Hematopoietic multipotent progenitor cell treated with erythropoietin and hydrocortisone succinate and interleukin-3 and kit ligand, for 4 days (in vitro differentiated cells): ENCODE measurements at regions not wholly inside any gene's neighbourhood (a gene's known extent, or its start where the extent isn't known, plus 50 kb on each side); places are given as distances from the start of the nearest gene placed in this dataset.
A peak's percentile ranks its signal among the peaks of the same experiment; 100 is the strongest.
"Not testable (repeated sequence)": the region's sequence is repeated elsewhere in the genome, so short reads cannot be mapped to it uniquely, and the experiment has no call there.

Experiments
- DNase-seq: peaks from one replicate; pipeline ENCODE4 v3.0.0-alpha.2; 2015

DNA sequence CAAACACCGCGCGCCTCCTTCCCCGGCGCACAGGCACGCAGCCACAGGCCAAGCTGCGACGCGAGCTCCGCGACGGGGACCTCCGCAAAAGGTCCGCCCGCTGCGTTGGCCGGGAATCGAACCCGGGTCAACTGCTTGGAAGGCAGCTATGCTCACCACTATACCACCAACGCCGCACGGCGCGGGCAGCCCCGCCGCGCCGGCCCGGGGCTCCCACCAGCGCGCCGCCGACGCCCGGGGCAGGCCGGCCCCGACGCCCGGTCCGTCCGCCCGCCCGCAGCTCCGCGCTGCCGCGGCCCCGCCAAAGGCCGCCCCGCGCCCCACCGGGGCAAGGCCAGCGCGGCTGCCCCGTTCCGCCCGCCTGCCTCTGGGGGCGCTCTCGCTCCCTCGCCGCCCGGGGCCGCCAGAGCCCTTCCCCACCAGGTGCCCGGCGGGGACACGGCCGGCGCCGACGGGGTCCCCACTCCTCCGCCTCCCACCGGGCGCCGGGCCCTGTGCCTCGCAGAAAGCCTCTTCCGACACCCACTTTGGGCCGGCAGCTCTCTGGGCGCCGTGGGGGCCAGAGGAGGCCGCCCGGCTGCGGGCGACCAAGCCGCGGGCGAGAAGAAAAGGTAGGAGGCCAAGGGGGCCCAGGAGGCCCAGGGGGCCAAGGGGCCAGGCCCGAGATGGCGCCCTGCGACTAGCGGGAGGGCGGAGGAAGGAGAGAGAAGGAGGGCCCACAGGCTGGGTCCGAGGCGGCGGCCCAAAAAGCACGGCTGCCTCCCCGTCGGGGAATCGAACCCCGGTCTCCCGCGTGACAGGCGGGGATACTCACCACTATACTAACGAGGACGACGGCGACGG, 50.2 kb upstream of the FCGR2A start:
- DNase-seq: not testable (repeated sequence)

DNA sequence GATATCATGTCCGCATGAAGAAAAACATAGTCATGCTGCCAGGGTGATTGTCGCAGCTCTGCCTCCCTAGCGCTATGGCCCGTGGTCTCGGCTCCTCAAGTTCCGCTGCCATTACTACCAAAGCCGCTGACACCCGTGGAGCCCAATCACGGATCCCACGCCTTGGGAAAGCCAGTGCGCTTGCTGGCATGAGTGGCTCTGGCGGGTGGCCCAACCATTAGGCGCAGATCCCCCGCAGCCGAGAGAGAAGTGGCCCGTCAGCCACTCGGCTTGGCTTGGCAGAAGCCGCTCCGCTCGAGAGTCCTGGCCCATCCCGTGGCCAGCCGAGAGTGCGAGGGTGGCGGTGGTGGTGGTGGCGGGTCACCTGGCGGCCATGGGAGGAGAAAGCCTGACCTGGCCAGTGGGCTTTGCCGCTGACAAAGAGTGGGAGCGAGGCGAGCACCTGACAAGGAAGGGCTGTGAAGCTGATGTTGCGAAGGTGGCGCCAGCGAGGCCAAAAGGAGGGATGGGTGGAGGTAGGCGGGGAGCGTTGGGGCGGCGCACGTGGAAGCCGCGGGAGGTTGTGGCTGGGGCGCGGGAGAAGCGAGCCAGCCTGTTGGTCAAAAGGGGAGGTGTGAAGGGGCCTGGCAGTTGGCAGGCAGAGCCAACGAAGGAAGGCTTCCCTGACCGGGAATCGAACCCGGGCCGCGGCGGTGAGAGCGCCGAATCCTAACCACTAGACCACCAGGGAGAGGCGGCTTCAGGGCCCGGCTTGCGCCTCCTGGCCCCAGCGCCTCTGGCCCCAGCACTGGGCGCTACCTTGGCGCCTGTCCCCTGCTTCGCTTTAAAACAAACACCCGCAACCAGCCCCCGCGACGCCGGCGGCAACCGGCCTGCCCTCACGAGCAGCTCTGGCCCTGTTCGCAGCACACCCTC, 51.0 kb upstream of the FCGR2A start:
- not testable (repeated sequence) for DNase-seq

- DNase-seq: not testable (repeated sequence)
Observed at GRCh38 chr1:161451698-161452348, 53.4 kb upstream of the FCGR2A start.

GRCh38 chr1:161447760-161448332, 57.4 kb upstream of the FCGR2A start:
- not testable (repeated sequence) for DNase-seq

DNA sequence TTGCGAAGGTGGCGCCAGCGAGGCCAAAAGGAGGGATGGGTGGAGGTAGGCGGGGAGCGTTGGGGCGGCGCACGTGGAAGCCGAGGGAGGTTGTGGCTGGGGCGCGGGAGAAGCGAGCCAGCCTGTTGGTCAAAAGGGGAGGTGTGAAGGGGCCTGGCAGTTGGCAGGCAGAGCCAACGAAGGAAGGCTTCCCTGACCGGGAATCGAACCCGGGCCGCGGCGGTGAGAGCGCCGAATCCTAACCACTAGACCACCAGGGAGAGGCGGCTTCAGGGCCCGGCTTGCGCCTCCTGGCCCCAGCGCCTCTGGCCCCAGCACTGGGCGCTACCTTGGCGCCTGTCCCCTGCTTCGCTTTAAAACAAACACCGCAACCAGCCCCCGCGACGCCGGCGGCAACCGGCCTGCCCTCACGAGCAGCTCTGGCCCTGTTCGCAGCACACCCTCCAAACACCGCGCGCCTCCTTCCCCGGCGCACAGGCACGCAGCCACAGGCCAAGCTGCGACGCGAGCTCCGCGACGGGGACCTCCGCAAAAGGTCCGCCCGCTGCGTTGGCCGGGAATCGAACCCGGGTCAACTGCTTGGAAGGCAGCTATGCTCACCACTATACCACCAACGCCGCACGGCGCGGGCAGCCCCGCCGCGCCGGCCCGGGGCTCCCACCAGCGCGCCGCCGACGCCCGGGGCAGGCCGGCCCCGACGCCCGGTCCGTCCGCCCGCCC, 58.1 kb upstream of the FCGR2A start:
- not testable (repeated sequence) for DNase-seq

- not testable (repeated sequence) for DNase-seq
Observed at GRCh38 chr1:161444725-161445124, 60.5 kb upstream of the FCGR2A start.

GRCh38 chr1:161444255-161444654, 61.0 kb upstream of the FCGR2A start:
- DNase-seq: not testable (repeated sequence)

GRCh38 chr1:161440312-161440894, 64.9 kb upstream of the FCGR2A start:
- peak; percentile 88 for DNase-seq

DNA sequence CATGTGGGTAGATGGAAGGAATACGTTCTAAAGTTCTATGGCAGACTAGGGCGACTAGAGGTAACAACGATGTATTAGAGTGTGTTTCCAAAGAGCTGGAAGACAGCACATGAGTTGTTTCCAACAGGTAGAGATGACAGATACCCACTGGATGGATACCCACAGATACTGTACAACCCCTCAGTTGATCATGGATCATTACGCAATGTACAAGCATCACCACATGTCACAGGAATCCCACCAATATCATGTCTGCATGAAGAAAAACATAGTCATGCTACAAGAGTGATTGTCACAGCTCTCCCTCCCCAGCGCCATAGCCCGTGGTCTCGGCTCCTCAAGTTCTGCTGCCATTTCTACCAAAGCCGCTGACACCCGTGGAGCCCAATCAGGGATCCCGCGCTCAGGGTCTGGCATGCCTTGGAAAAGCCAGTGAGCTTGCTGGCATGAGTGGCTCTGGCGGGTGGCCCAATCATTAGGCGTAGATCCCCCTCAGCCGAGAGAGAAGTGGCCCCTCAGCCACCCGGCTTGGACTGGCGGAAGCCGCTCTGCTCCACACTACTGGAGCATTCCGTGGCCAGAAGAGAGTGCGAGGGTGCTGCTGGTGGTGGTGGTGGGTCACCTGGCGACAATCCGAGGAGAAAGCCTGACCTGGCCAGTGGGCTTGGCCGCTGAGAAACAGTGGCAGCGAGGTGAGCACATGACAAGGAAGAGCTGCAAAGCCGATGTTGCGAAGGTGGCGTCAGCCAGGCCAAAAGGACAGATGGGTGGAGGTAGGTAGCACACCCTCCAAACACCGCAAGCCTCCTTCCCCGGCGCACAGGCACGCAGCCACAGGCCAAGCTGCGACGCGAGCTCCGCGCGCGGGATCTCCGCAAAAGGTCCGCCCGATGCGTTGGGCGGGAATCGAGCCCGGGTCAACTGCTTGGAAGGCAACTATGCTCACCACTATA, 65.7 kb upstream of the FCGR2A start:
- DNase-seq: peak; percentile 68

GRCh38 chr1:161433191-161433590, 65.5 kb upstream of the CFAP126 start:
- not testable (repeated sequence) for DNase-seq

DNA sequence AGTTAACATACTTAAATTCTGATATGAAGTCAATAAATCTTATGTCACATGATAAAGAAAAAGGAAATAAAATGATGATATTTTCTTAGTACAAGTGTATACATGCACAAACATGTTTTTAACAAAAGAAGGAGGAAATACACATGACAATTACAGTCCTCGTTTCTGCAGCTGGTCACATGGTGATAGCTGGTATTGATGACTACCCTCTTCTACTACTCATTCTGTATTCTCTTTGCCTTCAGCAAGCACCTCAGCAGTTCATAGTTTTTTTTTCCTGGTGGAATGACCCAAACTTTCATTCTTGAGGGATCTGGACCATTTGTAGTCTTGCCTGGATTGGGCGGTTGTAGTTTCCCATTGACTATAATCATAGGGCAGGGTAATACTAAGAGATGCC, 64.4 kb upstream of the CFAP126 start:
- DNase-seq: no peak

- peak; percentile 82 for DNase-seq
Observed at GRCh38 chr1:161427733-161428516, 60.2 kb upstream of the CFAP126 start.

DNA sequence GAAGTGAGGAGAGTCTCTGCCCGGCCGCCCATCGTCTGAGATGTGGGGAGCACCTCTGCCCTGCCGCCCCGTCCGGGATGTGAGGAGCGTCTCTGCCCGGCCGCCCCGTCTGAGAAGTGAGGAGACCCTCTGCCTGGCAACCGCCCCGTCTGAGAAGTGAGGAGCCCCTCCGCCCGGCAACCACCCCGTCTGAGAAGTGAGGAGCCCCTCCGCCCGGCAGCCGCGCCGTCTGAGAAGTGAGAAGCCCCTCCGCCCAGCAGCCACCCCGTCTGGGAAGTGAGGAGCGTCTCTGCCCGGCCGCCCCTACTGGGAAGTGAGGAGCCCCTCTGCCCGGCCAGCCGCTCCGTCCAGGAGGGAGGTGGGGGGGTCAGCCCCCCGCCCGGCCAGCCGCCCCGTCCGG, 55.2 kb upstream of the CFAP126 start:
- not testable (repeated sequence) for DNase-seq

DNA sequence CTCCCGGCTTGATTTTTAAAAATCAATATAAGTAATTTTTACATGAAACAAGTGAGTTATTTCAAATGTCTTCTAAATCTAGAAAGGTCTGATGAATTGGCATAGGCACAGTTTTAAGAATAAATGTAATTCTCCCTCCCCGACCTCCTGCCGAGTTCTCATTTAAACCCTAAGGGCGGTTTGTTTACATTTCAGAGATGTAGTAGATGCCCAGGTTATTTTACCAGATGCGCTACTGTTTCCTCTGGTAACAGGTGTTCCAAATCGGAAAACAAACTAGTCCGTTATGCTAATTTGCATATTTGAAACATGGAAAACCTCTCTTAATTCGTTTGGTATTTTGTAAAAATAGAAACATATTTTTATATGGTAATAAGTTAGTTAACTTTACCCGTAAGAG, 53.8 kb upstream of the CFAP126 start:
- DNase-seq: no peak

- peak; percentile 51 for DNase-seq
Observed at GRCh38 chr1:161420763-161421455, 53.2 kb upstream of the CFAP126 start.

DNA sequence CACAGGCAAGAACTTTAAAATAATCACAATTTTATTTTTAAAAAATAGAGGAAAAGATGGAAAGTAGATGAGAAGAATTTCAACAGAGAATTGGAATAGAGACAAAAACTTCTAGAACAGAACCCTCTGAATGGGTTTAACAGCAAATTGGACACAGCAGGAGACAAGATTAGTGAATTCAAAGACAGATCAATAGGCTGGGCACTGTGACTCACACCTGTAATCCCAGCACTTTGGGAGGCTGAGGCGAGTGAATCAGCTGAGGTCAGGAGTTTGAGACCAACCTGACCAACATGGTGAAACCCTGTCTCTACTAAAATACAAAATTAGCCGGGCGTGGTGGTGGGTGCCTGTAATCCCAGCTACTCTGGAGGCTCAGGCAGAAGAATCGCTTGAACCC, 49.9 kb upstream of the CFAP126 start:
- not testable (repeated sequence) for DNase-seq
